Endometrium (tissue), 2 donors: ENCODE measurements at regions not wholly inside any gene's neighbourhood (a gene's known extent, or its start where the extent isn't known, plus 50 kb on each side); places are given as distances from the start of the nearest gene placed in this dataset.
"Not testable (repeated sequence)": the region's sequence is repeated elsewhere in the genome, so short reads cannot be mapped to it uniquely, and the experiment has no call there.

Source experiments
- FAIRE-seq: peaks from 2 replicates; lab custom pipeline; 2012; peaks lifted over from hg19 to GRCh38; lab: Jason Lieb, UNC
- donor health status: control.
- donor health status: control.

DNA sequence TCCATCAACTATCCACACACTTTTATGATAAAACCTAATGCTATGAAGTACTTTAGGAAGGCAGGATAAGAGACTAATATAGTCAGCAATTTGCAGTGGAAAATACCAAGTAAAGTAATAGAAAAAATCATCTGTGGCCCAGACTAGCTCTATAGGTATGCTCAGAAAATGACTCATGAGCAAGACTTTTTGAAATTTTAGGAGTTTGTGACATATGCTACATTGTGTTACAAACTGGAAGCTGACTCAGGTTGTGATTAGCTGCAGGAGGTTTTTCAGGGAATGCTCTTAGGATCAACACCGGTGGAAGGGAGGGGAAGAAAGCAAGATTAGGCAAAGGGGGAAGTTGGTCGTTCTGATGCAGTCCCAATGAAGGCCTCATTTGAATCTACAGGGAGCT is 56.1 kb downstream of the FEZF1 start:
- FAIRE-seq: no peak

DNA sequence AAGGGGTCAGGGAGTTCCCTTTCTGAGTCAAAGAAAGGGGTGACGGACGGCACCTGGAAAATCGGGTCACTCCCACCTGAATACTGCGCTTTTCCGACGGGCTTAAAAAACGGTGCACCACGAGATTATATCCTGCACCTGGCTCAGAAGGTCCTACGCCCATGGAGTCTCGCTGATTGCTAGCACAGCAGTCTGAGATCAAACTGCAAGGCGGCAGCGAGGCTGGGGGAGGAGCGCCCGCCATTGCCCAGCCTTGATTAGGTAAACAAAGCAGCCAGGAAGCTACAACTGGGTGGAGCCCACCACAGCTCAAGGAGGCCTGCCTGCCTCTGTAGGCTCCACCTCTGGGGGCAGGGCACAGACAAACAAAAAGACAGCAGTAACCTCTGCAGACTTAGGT is 65.8 kb downstream of the FEZF1 start:
- not testable (repeated sequence) for FAIRE-seq

DNA sequence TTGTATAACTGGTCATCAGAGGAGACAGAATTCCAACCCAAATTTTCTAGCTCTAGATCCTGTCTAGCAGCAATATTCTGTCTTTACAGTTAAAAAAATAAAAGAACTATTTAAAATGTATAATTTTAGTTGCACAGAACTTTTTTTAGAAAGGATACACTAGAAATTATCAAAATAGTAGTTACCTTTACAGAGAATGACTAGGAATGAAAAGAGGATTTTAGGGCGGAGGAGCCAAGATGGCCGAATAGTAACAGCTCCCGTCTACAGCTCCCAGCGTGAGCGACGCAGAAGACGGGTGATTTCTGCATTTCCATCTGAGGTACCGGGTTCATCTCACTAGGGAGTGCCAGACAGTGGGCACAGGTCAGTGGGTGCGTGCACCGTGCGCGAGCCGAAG is 66.3 kb downstream of the FEZF1 start:
- FAIRE-seq: not testable (repeated sequence)

DNA sequence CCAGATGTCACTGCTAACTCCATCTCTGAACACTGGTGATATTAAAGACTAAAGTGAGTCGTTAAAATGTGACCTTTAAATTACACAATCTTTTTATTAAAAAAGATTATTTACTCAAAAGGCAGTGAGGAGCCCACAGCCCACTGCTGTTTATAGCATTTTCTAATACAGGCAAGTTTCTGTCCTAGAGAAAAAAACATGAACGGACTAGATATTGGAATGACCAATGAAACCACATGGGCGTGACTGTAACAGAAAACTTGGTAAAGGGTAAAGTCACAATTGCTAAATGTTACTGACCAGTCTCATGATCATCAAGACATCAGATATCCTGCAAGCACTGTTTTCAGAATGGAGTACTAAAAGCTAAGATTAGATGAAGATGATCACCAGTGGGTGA is 78.7 kb downstream of the FEZF1 start:
- no peak for FAIRE-seq

DNA sequence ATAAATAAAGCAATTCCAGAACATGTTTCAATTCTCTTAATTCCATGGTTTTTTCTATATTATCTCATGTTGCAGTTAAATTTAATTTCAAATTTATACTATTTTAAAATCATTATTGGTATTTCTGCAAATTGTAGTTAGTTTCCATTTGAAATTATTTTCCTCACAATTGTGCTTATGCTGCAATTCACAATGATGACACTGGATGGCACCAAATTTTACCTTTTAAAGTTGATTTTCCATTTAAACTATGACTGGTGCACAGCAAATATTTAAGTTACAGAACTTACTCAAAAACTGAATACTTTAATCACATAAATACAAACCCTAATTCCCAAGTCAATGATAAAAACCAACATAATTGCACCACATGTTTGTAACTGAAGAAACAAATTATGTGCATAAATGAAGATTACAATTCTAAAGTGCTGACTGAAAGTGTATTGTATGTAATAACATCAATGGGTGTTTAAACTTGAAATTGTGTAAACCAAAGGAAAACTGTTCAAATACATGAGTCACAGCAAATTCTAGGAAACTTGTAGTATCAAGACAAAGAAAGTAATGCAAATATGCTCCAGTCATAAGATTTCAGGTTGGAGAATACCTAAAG is 75.3 kb upstream of the AASS start:
- peak; percentile 88 for FAIRE-seq

DNA sequence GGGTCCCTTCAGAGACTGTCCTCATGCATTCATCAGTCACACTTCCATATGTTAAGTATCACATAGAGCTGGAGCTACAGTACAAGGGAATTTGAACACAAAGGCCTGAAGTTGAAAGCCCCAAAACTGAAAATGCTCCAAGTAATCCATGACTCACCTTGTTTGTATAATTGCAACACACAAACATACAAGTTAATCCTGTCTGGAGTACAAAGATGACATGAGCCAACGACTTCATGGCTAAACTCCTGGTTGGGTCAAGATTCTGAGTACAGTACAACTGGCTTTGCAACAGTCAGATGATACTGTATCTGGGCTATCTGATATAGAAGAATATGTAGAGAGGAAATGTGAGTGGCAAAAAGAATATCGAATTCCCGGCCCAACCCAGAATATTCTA is 73.1 kb upstream of the AASS start:
- no peak for FAIRE-seq

DNA sequence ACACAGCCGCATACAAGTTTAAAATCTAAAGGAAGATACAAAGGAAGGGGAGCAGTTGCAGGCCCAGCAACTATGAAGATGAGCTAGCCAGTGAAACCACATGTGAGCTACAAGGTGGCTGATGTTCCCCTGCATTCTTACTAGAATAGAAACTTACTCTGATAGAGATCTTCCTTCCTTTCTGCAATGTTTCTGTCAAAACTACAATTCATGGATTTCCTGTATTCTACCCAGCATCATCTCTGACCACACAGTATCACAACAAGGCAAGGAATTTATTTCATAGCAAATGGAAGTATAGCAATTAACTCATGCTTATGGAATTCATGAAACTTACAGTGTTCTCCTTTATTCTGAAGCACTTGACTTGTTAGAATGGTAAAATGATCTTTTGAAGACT is 68.7 kb upstream of the AASS start:
- no peak for FAIRE-seq

DNA sequence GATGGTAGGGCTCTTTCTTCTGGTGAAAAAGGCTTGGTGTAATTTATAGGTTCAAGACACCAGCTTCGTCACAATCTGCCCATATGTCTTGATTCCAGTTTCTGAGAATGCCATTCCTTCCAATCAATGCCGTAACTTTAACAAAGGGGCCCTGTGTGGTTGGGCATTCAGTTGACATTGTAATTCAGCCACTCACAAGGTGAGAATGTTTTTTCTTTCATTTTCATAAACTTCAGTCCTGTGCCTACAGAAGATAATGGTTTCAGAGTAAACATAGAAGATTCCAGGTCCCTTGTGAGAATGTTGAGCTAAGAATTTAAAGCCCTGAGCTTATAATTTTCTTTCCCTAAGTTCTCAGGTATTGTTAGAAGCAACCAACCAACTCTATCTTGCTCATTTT is 67.3 kb upstream of the AASS start:
- FAIRE-seq: no peak

DNA sequence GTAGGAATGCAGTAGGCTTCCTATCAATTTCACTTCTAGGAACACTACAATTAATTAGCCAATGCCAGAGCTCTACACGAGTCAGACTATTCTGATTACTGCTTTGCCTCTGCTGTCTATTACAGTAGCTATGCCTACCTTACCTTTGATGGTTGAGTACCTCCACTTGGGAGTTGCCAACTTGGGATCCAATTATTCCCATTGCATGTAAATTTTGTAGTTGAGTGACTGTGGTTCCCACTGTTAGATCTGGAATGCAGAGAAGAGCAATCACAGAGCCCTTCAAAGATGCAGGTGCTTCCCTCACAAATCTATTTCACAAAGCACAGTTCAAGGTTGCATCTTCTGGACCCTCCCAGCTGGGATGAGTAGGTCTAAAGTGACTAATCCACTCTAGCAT is 62.9 kb upstream of the AASS start:
- FAIRE-seq: no peak

DNA sequence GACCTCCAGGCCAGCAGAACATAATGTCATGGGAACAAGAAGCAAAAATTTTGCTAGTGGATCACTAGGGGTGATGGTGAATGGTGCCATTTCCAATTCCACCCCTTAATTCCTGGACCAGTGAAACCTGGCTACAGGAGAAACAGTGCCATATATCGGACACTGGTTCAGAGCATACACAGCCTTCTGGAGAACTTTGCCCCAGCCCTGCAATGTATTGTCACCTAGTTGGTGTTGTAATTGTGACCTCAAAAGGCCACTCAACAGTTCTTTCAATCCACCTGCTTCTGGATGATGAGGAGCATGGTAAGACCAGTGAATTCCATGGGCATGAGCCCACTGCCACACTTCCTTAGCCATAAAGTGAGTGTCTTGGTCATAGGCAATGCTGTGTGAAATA is 59.8 kb upstream of the AASS start:
- FAIRE-seq: no peak

DNA sequence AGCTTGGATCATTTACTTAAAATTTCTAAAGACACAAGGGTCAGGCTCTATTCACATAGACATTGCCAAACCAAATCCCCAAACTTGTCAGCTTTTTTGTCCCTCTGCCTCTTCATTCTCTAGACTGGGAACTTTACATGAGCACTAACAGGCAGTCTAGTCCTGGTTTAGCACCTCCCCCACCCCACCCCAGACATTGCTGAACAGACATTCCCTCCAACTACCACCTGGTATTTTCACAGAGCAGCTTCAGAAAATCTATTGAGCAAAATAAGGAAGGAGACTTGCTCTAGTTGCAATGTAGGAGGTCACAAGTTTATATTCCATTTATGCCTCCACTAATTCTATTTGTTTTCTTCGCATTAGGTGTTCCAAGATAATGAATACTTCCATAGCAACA is 56.8 kb upstream of the AASS start:
- no peak for FAIRE-seq

DNA sequence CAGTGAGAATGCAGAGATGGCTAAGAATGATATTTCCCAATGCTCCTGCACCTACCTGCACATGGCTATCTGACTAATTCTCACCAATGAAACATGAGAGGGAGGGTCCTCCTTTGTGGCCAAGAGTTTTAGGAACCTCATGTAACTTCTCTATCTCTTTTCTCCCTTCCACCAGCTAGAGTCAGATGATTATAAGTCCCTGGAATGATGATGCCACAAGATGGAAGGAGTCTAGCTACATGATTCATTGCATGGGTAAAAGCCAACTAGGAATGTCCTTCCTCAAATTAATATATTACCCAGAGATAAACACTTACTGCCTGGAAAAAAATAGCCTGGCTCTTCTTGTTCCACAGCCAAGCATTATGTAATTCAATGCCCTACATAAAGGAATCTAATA is 55.1 kb upstream of the AASS start:
- FAIRE-seq: no peak

DNA sequence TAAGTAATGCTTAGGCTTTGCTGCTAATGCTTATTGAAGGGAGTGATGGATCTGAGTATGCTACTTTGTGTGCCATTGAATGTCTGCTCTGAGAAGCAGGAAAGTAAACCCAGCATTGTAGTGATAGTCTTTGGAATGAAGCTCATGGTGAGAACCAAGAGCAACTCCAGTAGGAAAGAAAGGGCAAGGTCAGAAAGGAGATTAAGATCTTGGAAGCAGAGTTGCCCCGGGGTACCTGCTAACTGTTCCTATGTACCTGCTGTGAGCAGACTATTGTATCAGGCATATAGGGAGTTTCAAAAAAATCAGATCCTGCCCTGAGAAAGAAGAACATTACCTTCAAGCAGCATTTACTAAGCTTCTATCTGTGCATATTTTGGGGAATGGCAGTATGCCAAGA is 54.5 kb upstream of the AASS start:
- no peak for FAIRE-seq
